H1 (cell line): ENCODE measurements at regions not wholly inside any gene's neighbourhood (a gene's known extent, or its start where the extent isn't known, plus 50 kb on each side); places are given as distances from the start of the nearest gene placed in this dataset.

ENCODE experiments used
- CBX5 ChIP-seq: fragments of 300-800, 300-1000 bp; sonication (generic); IDR thresholded peaks from 2 replicates; pipeline ENCODE4 v1.7.1; 2016; ENCODE audit warnings: antibody characterized with exemption, low read length, low read depth
- EGR1 ChIP-seq: IDR thresholded peaks from 2 replicates; pipeline ENCODE4 v1.6.1; 2011; ENCODE audit warnings: low read depth, low read length, borderline replicate concordance
- KDM1A ChIP-seq: fragments of 200-600, 300-600 bp; sonication (generic); IDR thresholded peaks from 2 replicates; pipeline ENCODE4 v1.7.1; 2016; ENCODE audit warnings: mild to moderate bottlenecking, low read length, borderline replicate concordance
- TAF1 ChIP-seq: IDR thresholded peaks from 2 replicates; pipeline ENCODE4 v1.6.1; 2011; ENCODE audit warnings: mild to moderate bottlenecking, low read depth, low read length

- TF ChIP-seq KDM1A, result no peak
- TF ChIP-seq TAF1, result no peak
- TF ChIP-seq EGR1, result no peak
- TF ChIP-seq CBX5, result no peak
Measured at GRCh38 chr7:49422564-49422963, 350.9 kb upstream of the VWC2 start (continued).
